Omental fat pad (tissue), 3 donors: ENCODE measurements at regions not wholly inside any gene's neighbourhood (a gene's known extent, or its start where the extent isn't known, plus 50 kb on each side); places are given as distances from the start of the nearest gene placed in this dataset.

Source experiments
- ATAC-seq: fragments of 150-250 bp; one replicate; pipeline ENCODE4 v1.9.1; 2016; ENCODE audit warnings: mild to moderate bottlenecking, moderate library complexity; ENCODE audit not compliant: low FRiP score
- DNase-seq: peaks from one replicate; pipeline ENCODE4 v3.0.0-alpha.2; 2019; ENCODE audit warnings: low spot score
- TF ChIP-seq, protein P1 (sequence below), 3 donors: fragments of 450-650 bp; IDR thresholded peaks; one replicate each; pipeline ENCODE4 v1.5.1; 2016 to 2017; ENCODE audit warnings: antibody characterized with exemption in 3 of 3, mild to moderate bottlenecking in 3 of 3, moderate library complexity in 2 of 3

DNA sequence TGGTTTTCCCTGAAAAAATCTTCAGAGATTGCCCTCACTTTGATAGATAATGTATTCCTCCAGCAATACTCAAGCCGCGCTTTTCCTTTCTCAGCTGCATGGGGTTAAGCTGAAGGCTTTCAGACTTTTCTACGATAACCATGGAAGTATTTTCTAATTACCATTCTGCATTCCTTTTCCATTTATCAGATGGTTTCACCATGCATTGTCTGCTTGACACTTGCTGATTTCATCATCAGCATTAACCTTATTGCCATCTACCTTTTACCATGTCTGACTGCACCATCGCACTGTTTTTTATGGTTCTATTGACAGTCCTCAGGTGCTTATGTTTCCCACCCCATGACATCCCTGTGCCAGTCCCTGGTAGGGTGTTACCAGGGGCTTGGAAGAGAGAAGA lies 91.6 kb downstream of the DMAC1 start:
- DNase-seq (no peak), ATAC-seq (no peak)
- TF ChIP-seq, protein P1, sequence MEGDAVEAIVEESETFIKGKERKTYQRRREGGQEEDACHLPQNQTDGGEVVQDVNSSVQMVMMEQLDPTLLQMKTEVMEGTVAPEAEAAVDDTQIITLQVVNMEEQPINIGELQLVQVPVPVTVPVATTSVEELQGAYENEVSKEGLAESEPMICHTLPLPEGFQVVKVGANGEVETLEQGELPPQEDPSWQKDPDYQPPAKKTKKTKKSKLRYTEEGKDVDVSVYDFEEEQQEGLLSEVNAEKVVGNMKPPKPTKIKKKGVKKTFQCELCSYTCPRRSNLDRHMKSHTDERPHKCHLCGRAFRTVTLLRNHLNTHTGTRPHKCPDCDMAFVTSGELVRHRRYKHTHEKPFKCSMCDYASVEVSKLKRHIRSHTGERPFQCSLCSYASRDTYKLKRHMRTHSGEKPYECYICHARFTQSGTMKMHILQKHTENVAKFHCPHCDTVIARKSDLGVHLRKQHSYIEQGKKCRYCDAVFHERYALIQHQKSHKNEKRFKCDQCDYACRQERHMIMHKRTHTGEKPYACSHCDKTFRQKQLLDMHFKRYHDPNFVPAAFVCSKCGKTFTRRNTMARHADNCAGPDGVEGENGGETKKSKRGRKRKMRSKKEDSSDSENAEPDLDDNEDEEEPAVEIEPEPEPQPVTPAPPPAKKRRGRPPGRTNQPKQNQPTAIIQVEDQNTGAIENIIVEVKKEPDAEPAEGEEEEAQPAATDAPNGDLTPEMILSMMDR (IDR thresholded peaks at IDR 0.05), result no peak

DNA sequence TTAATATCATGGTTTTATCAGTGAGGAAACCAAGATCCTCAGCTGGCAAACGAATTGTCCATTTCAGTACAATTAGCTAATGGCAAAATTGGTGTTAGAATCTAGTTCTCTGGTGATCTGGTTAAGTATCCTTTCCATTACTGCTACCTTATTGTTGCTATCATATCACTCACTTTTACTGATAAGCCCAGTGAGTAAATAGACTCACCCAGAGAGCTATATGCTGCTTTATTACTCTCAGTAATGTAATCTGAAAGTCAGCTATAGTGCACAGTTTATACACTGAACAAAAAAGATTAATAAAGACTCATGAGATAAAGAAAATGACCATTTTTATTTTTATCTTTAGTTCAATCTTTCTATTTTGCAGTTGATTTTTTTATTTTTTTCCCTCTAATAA lies 95.0 kb downstream of the DMAC1 start:
- ATAC-seq (no peak), DNase-seq (no peak)
- TF ChIP-seq, protein P1 (IDR thresholded peaks at IDR 0.05), result no peak

DNA sequence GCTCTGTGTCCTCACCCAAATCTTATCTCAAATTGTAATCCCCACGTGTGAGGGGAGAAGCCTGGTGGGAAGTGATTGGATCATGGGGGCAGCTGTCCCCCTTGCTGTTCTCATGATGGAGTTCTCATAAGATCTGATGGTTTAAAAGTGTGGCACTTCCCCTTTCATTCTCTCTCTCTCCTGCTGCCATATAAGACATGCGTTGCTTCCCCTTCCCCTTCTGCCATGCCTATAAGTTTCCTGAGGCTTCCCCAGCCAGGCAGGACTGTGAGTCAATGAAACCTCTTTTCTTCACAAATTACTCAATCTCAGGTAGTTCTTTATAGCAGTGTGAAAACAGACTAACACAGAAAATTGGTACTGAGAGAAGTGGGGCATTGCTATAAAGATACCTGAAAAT lies 107.7 kb downstream of the DMAC1 start:
- TF ChIP-seq, protein P1 (IDR thresholded peaks at IDR 0.05), result no peak
- no peak for ATAC-seq
- no peak for DNase-seq

DNA sequence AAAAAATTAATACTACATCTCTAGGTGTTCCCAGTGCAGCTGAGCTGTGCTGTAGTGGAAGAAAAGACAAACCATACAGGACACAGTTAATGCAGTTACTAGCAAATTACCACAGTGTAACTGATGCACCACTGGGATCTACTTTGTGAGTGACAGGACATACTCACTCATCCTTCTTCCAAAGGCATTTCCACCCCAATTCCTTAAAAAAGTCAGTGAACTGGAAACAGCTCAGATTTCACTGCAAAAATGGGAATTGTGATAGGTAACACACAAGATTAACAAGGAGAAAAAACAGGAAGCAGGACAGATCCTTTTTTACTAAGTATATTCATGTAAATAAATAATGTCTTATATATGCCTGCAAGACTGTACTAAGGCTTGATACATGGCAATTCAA lies 109.6 kb downstream of the DMAC1 start:
- ATAC-seq, result no peak
- TF ChIP-seq, protein P1 (IDR thresholded peaks at IDR 0.05), result no peak

DNA sequence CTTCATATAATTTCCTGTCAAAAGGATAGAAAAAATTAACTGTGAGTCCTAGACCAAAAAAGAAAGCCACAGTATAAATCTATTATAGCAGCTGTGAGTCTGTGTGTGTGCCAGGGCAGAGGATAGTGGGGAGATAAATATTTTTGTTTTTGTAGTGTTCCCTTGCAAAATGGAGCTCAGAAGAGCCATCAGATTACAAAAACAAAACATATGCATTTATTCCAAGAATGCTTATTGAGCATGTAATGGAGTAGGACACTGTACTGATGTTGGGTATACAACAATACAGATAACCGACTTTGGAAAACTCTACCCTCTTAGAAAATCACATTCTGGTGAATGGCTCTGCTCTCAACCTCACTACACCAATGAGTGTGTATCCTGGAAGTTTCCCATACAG lies 111.0 kb downstream of the DMAC1 start:
- no peak for ATAC-seq
- TF ChIP-seq, protein P1 (IDR thresholded peaks at IDR 0.05), result no peak
- no peak for DNase-seq

More for the DNA sequence above, 109.6 kb downstream of the DMAC1 start:
- DNase-seq, result no peak

DNA sequence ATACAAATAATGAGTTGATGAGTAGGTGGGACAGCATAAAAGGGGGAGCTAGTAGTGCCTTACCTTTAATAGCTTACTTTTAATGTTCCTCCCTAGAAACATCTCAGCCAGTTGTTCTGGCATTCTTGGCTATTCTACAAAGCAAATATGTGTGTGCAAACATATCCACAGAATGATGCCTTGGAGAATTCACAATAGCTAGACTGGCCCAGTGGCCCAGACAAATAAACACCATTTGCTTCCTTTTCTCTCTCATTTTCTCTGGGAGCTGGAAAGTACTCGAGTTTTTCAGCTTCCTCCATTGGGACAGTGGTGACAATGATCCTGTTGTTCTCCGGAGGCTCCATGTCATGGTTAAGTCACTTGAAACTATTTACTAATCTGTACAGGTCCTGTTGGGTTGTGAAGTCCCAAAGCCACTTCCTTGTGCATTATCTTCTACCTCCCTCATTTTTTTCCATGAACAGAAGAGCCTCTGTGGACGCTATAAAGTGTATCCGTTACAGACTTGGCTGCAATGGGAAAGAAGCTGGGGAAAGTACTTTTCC lies 122.9 kb downstream of the DMAC1 start:
- DNase-seq, result no peak
- ATAC-seq, result no peak
- TF ChIP-seq, protein P1 (IDR thresholded peaks at IDR 0.05), result no peak

DNA sequence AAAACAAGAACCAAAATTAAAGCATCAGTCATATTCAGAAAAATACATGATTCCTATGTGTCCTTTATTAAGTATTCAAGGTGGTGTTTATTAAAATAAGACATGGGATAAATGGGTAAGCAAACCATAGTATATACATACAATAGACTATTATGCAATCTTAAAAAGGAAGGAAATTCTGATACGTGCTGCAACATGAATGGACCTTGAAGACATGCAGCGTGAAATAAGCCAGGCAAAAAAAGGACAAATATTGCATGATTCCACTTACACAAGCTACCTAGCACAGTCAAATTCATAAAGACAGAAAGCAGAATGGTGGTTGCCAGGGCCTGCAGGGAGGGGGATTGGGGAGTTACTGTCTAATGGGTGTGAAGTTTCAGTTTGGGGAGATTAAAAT lies 127.7 kb downstream of the DMAC1 start:
- ATAC-seq (no peak), DNase-seq (no peak)
- TF ChIP-seq, protein P1 (IDR thresholded peaks at IDR 0.05), result no peak
